ENCODE measurements at regions not wholly inside any gene's neighbourhood (a gene's known extent, or its start where the extent isn't known, plus 50 kb on each side); places are given as distances from the start of the nearest gene placed in this dataset.
A peak's percentile ranks its signal among the peaks of the same experiment; 100 is the strongest.

- no peak overlapping the region for H3K9ac ChIP-seq (ENCODE audit: extremely low read depth, insufficient read length, low read length)
- no peaks in the 10 kb centered on the region for H3K4me1 ChIP-seq (ENCODE audit: insufficient read depth, low read length)
- H3K4ac ChIP-seq (ENCODE audit: low read depth, low read length): no peak overlapping the region
Measured at GRCh38 chr20:22180244-22180643, 404.1 kb downstream of the FOXA2 start.

More at GRCh38 chr20:22180244-22180643, 404.1 kb downstream of the FOXA2 start:
- Histone ChIP-seq H4K91ac (ENCODE audit: insufficient read length, low read depth, low read length) (no peak overlapping the region), H3K79me1 (ENCODE audit: insufficient read depth, low read depth, low read length, poor library complexity, severe bottlenecking) (no peaks in the 10 kb centered on the region), H3K18ac (ENCODE audit: insufficient read length, low read depth, low read length) (no peak overlapping the region), H2BK120ac (ENCODE audit: low read depth, low read length, poor library complexity, severe bottlenecking) (no peak overlapping the region), H3K23ac (ENCODE audit: insufficient read length, low read depth, low read length) (no peak overlapping the region), H2BK15ac (ENCODE audit: low read depth, low read length) (no peak overlapping the region), H3K9me3 (ENCODE audit: control insufficient read depth, low read depth, low read length) (no peaks in the 10 kb centered on the region), H2AK5ac (ENCODE audit: insufficient read length, low read length) (no peak overlapping the region), H3K23me2 (ENCODE audit: insufficient read length, low read depth, low read length, poor library complexity, severe bottlenecking) (no peaks in the 10 kb centered on the region), H2BK20ac (ENCODE audit: low read depth, low read length, poor library complexity, severe bottlenecking) (no peak overlapping the region), H3K27ac (ENCODE audit: insufficient read length, low read depth, low read length) (no peak overlapping the region), H3K14ac (ENCODE audit: insufficient read depth, low read length) (no peak overlapping the region), H4K5ac (ENCODE audit: insufficient read length, low read depth, low read length) (no peak overlapping the region), H2AFZ (ENCODE audit: low read length) (peak overlapping the region; percentile 98), H3K4me2 (ENCODE audit: insufficient read depth, insufficient read length, low read length) (no peak overlapping the region), H2BK5ac (ENCODE audit: insufficient read length, low read length) (no peak overlapping the region), H4K20me1 (ENCODE audit: control insufficient read depth, insufficient read depth, insufficient read length) (no peaks in the 10 kb centered on the region), H2BK12ac (ENCODE audit: insufficient read length, low read depth, low read length) (no peak overlapping the region), H3K79me2 (ENCODE audit: insufficient read depth, low read length) (no peaks in the 10 kb centered on the region), H3K56ac (ENCODE audit: insufficient read length, low read depth, low read length) (no peak overlapping the region), H3K27me3 (ENCODE audit: insufficient read depth, low read length) (no peaks in the 10 kb centered on the region), H4K8ac (replicated peaks; ENCODE audit: insufficient read length, low read depth, low read length) (no peak overlapping the region), H3T11ph (ENCODE audit: low read length) (no peak overlapping the region)
- H3K27me3 Mint-ChIP-seq (ENCODE audit: low read depth): peaks cover 7% of the 10 kb centered on the region
- H3K9me3 Mint-ChIP-seq: no peaks in the 10 kb centered on the region; a peak in 2 of 5 replicates
- peak; percentile 41 for DNase-seq
- WGBS (ENCODE audit: extremely low coverage, insufficient read length, low lambda C conversion rate): no CpG with 5 or more reads among the region's 1 CpG
- no peak overlapping the region for H3K4me3 Mint-ChIP-seq
- peak; percentile 81 for TF ChIP-seq CTCF (conservative IDR thresholded peaks at IDR 0.05)
- H3K36me3 Mint-ChIP-seq (ENCODE audit: insufficient read depth in 1 of 3, low read depth in 3 of 3): no peaks in the 10 kb centered on the region
- no peaks in the 10 kb centered on the region for H3K4me1 Mint-ChIP-seq
- no peak overlapping the region for H3K27ac Mint-ChIP-seq

Measured in H9 (cell line).